Inferior parietal cortex (tissue), 1 donor: ENCODE measurements at regions not wholly inside any gene's neighbourhood (a gene's known extent, or its start where the extent isn't known, plus 50 kb on each side); places are given as distances from the start of the nearest gene placed in this dataset.
"Not testable (repeated sequence)": the region's sequence is repeated elsewhere in the genome, so short reads cannot be mapped to it uniquely, and the experiment has no call there.

Experiments
- DNase-seq: peaks from one replicate; pipeline ENCODE4 v3.0.0-alpha.2; 2016; ENCODE audit errors: extremely low spot score

GRCh38 chr14:61602003-61602732, 93.1 kb upstream of the HIF1A start:
- no peak for DNase-seq

GRCh38 chr14:61602733-61603077, 92.6 kb upstream of the HIF1A start:
- DNase-seq: no peak

GRCh38 chr14:61603736-61604135, 91.6 kb upstream of the HIF1A start:
- no peak for DNase-seq

GRCh38 chr14:61607570-61608244, 87.6 kb upstream of the HIF1A start:
- DNase-seq: no peak

- DNase-seq: peak; percentile 39
Observed at GRCh38 chr14:61608245-61609165, 86.8 kb upstream of the HIF1A start.

- DNase-seq: peak; percentile 24
Observed at GRCh38 chr14:61609191-61609843, 86.0 kb upstream of the HIF1A start.

GRCh38 chr14:61609884-61610283, 85.4 kb upstream of the HIF1A start:
- no peak for DNase-seq

- no peak for DNase-seq
Observed at GRCh38 chr14:61610900-61611299, 84.4 kb upstream of the HIF1A start.

GRCh38 chr14:61611880-61612630, 83.3 kb upstream of the HIF1A start:
- DNase-seq: no peak

GRCh38 chr14:61613006-61613405, 82.3 kb upstream of the HIF1A start:
- DNase-seq: not testable (repeated sequence)

- no peak for DNase-seq
Observed at GRCh38 chr14:61614693-61615092, 80.6 kb upstream of the HIF1A start.

GRCh38 chr14:61615743-61616523, 79.4 kb upstream of the HIF1A start:
- no peak for DNase-seq

- DNase-seq: no peak
Observed at GRCh38 chr14:61616524-61617185, 78.7 kb upstream of the HIF1A start.

- no peak for DNase-seq
Observed at GRCh38 chr14:61618448-61618847, 76.9 kb upstream of the HIF1A start.

GRCh38 chr14:61619494-61619893, 75.8 kb upstream of the HIF1A start:
- no peak for DNase-seq

GRCh38 chr14:61620130-61620946, 75.0 kb upstream of the HIF1A start:
- no peak for DNase-seq

GRCh38 chr14:61621444-61621843, 73.9 kb upstream of the HIF1A start:
- DNase-seq: no peak

- no peak for DNase-seq
Observed at GRCh38 chr14:61622051-61622450, 73.3 kb upstream of the HIF1A start.

- DNase-seq: no peak
Observed at GRCh38 chr14:61623927-61624326, 71.4 kb upstream of the HIF1A start.
